Activated CD8-positive, alpha-beta T cell treated with anti-CD3 and anti-CD28 coated beads for 36 hours (primary cell): ENCODE measurements at regions not wholly inside any gene's neighbourhood (a gene's known extent, or its start where the extent isn't known, plus 50 kb on each side); places are given as distances from the start of the nearest gene placed in this dataset.

ENCODE experiments used
- ATAC-seq: fragments of 200-7000 bp; cut with Tn5 transposase; one replicate; pipeline ENCODE4 v1.10.0; 2021; ENCODE audit warnings: mild to moderate bottlenecking, moderate library complexity
- CTCF ChIA-PET: fragments of 350-600 bp; sonication (Branson Sonifier 250); formaldehyde crosslinking; loops from one replicate; lab custom pipeline; 2021; ENCODE audit warnings: antibody characterized with exemption; lab: Charles Lee
- POLR2A ChIA-PET: fragments of 350-600 bp; sonication (Branson Sonifier 250); formaldehyde crosslinking; loops from one replicate; lab custom pipeline; 2021; ENCODE audit warnings: antibody characterized with exemption; lab: Charles Lee
- DNase-seq: peaks from one replicate; pipeline ENCODE4 v3.0.0-alpha.2; 2020
- H3K27ac Mint-ChIP-seq: one replicate; pipeline ENCODE4 v1.8.0; 2021; ENCODE audit warnings: mild to moderate bottlenecking, mixed read lengths
- H3K27me3 Mint-ChIP-seq: one replicate; pipeline ENCODE4 v1.8.0; 2021; ENCODE audit warnings: mixed read lengths
- H3K36me3 Mint-ChIP-seq: one replicate; pipeline ENCODE4 v1.8.0; 2021; ENCODE audit warnings: low read depth, mixed read lengths
- H3K4me1 Mint-ChIP-seq: one replicate; pipeline ENCODE4 v1.8.0; 2021; ENCODE audit warnings: low read depth, mixed read lengths
- H3K4me3 Mint-ChIP-seq: one replicate; pipeline ENCODE4 v1.8.0; 2021; ENCODE audit warnings: mild to moderate bottlenecking, moderate library complexity, mixed read lengths
- H3K9me3 Mint-ChIP-seq: one replicate; pipeline ENCODE4 v1.8.0; 2021; ENCODE audit warnings: mixed read lengths
- intact Hi-C: fragments of 100-400 bp; cut with micrococcal nuclease; formaldehyde crosslinking; loops from one replicate; pipeline ENCODE4 v1.10.0; 2022
- TF ChIP-seq, protein P1 (sequence below): fragments of 200-600 bp; IDR thresholded peaks from one replicate; pipeline ENCODE4 v1.8.0; 2022; ENCODE audit warnings: antibody characterized with exemption, mild to moderate bottlenecking

DNA sequence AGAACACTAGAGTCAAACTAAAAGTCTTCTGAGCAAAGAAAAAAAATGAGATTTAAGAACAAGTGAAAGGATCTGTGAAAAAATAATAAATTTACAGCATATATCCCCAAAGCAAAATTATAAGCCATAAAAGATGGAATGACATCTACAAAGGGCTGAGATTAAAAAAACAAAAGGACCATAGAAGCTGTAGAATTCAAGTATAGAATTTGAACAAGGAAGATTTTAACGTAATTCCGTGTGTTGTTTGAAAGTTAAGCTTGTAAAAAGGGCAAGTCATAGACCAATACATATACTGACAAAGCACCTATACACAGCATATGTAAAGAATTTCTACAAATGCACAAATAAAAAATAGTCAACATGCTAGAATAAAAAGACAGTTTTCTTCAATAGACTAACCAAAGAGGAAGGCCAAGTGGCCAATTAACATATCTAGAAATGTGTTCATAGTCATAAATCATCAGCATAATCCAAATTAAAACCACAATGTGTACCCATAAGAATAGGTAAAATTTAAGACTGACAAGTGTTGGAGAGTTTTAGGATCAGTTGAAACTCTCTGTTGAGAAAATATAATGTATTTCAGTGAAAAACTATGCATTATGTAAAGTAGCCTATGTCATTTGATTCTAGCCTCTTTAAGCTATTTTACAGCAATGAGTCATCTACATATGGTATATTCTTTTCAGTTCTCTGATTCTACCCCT lies 674.9 kb downstream of the OLFM4 start:
- Mint-ChIP-seq H3K27me3 (no peaks in the 10 kb centered on the region), H3K36me3 (no peaks in the 10 kb centered on the region), H3K27ac (no peak overlapping the region), H3K4me3 (no peak overlapping the region), H3K9me3 (peaks cover 17% of the 10 kb centered on the region), H3K4me1 (no peaks in the 10 kb centered on the region)
- TF ChIP-seq, protein P1, sequence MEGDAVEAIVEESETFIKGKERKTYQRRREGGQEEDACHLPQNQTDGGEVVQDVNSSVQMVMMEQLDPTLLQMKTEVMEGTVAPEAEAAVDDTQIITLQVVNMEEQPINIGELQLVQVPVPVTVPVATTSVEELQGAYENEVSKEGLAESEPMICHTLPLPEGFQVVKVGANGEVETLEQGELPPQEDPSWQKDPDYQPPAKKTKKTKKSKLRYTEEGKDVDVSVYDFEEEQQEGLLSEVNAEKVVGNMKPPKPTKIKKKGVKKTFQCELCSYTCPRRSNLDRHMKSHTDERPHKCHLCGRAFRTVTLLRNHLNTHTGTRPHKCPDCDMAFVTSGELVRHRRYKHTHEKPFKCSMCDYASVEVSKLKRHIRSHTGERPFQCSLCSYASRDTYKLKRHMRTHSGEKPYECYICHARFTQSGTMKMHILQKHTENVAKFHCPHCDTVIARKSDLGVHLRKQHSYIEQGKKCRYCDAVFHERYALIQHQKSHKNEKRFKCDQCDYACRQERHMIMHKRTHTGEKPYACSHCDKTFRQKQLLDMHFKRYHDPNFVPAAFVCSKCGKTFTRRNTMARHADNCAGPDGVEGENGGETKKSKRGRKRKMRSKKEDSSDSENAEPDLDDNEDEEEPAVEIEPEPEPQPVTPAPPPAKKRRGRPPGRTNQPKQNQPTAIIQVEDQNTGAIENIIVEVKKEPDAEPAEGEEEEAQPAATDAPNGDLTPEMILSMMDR: no peak
- intact Hi-C loops: no loop called here
- ChIA-PET POLR2A (no interaction called here), CTCF (no interaction called here)
- ATAC-seq (no peak), DNase-seq (no peak)

- no peak overlapping the region for H3K27ac Mint-ChIP-seq
- TF ChIP-seq, protein P1: no peak
- POLR2A ChIA-PET: no interaction called here
- peaks cover 22% of the 10 kb centered on the region for H3K9me3 Mint-ChIP-seq
- no peak overlapping the region for H3K4me3 Mint-ChIP-seq
- no peak for ATAC-seq
- intact Hi-C loops: no loop called here
- no peaks in the 10 kb centered on the region for H3K27me3 Mint-ChIP-seq
- DNase-seq: no peak
- CTCF ChIA-PET: no interaction called here
- no peaks in the 10 kb centered on the region for H3K4me1 Mint-ChIP-seq
- H3K36me3 Mint-ChIP-seq: no peaks in the 10 kb centered on the region
These were observed 690.7 kb downstream of the OLFM4 start for GRCh38 chr13:53719281-53719680.

DNA sequence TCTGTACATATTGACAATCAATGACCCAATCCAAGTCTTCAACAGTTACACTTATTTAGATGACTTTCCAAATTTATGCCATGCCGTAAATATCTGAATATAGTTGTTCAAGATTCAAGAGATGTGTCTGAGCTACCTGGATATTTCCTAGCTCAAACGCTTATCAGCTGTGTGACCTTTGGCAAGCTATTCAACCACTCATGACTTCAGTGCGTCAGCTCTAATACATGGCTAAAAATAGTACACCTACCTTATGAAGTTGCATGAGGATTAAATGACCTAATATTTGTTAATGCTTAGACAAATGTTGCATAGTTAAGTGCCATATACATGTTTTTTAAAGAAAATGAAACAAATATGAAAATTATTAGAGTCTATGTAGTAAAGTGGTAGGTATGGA lies 704.1 kb downstream of the OLFM4 start:
- TF ChIP-seq, protein P1: no peak
- intact Hi-C loops: no loop called here
- H3K4me3 Mint-ChIP-seq: no peak overlapping the region
- ChIA-PET CTCF (no interaction called here), POLR2A (no interaction called here)
- DNase-seq: no peak
- H3K27me3 Mint-ChIP-seq: no peaks in the 10 kb centered on the region
- ATAC-seq: no peak
- H3K36me3 Mint-ChIP-seq: no peaks in the 10 kb centered on the region
- peaks cover 5% of the 10 kb centered on the region for H3K9me3 Mint-ChIP-seq
- H3K4me1 Mint-ChIP-seq: no peaks in the 10 kb centered on the region
- H3K27ac Mint-ChIP-seq: no peak overlapping the region

DNA sequence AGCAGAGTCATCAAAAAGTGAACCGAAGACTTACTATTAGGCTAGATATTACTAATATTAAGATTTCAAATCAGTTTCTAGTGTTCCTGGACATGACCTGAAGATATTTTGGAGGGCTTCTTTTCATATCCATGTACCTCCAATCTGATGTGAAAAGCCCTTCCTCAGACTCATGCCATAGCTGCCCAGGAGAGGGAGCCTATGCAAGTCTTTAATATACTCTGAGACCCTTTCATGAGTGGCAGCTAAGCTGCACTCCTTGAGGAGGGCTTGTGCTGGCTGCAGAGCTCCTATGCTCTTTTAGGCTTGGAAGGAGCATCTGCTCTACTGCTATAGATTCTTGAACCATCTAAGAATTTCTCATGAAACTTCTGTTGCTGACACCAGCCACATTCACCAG lies 715.3 kb downstream of the OLFM4 start:
- TF ChIP-seq, protein P1: no peak
- Mint-ChIP-seq H3K36me3 (no peaks in the 10 kb centered on the region), H3K27ac (no peak overlapping the region), H3K27me3 (no peaks in the 10 kb centered on the region), H3K4me3 (no peak overlapping the region), H3K9me3 (peaks cover 4% of the 10 kb centered on the region), H3K4me1 (no peaks in the 10 kb centered on the region)
- CTCF ChIA-PET: no interaction called here
- POLR2A ChIA-PET: no interaction called here
- DNase-seq (no peak), ATAC-seq (no peak)
- intact Hi-C loops: no loop called here

GRCh38 chr13:53747825-53748224 lies 719.2 kb downstream of the OLFM4 start:
- H3K4me3 Mint-ChIP-seq: no peak overlapping the region
- H3K9me3 Mint-ChIP-seq: peaks cover 5% of the 10 kb centered on the region
- CTCF ChIA-PET: no interaction called here
- POLR2A ChIA-PET: no interaction called here
- no peak for ATAC-seq
- intact Hi-C loops: no loop called here
- no peaks in the 10 kb centered on the region for H3K27me3 Mint-ChIP-seq
- H3K36me3 Mint-ChIP-seq: no peaks in the 10 kb centered on the region
- no peak for DNase-seq
- TF ChIP-seq, protein P1: no peak
- no peak overlapping the region for H3K27ac Mint-ChIP-seq
- no peaks in the 10 kb centered on the region for H3K4me1 Mint-ChIP-seq
